Kidney glomerular epithelial cell (primary cell): ENCODE measurements at regions not wholly inside any gene's neighbourhood (a gene's known extent, or its start where the extent isn't known, plus 50 kb on each side); places are given as distances from the start of the nearest gene placed in this dataset.

Experiments used
- DNase-seq: peaks from one replicate; lab custom pipeline; 2025; lab: John Stamatoyannopoulos, UW

DNA sequence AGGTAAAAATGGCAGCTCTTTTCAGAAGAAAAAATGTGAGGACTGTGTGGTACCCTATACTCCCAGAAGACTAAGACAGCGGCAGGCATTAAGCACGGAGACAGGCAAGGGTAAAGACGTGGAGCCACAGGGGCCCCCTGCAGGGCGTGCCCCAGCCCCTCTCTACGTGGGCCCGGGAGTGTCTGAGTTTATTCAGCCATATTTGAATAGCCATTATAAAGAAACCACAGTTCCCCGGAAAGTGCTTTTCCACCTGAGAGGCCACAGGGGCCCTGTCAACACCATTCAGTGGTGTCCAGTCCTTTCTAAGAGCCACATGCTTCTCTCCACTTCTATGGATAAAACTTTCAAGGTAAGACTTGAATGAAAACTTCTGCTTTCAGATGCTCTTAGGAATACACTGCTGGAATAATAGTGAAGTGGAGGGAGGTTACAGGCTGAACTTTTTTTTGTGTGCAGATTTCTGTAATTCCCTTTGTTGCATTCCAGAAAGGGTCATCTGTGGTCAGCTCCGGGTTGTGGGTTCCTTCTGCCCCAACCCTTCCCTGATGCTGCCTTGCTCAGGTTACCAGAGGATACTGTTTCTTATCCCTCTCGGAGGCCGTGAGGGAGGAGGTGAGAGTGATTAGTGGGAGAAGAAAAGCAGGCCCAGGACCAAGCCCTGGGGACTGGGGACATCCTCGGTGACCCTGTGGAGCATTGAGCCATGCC is 58.4 kb downstream of the SLC25A47 start:
- peak; percentile 4 for DNase-seq

DNA sequence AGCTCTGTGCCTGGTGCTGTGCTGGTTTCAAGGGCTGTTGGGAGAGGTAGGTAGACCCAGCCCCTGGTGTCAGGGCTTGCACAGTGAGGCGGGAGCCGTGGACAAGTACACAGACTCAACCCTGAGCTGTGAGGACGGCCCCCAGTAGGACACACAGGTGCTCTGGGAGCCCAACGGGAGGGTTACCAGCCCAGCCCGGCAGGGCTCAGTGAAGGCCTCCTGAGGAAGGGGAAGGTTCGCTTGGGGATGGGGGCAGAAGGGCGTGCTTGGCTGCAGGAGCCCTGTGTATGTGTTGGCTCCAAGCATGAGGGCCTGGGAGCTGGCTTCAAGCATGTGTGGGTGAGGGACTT is 58.9 kb downstream of the SLC25A47 start:
- DNase-seq: no peak

DNA sequence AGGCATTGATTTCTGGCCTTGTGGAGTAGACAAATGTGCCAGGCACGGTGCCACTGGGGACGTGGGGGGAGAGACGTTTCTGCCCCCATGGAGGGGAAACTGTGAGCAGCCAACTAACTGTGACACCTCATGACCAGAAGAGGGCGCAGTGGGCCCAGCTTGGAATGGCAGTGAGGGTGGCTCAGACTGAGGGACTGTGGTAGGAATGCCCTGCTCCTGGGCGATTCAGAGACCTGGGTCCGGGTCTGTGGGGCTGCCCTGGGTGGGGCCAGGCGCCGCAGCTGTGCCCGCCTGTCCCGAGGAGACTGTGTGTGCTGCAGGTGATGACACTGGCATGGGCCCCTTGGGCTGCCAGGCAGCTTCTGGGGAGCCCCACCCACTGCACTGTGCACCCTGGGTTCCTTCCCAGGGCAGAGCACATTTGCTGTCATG is 60.6 kb downstream of the SLC25A47 start:
- DNase-seq: peak; percentile 57

DNA sequence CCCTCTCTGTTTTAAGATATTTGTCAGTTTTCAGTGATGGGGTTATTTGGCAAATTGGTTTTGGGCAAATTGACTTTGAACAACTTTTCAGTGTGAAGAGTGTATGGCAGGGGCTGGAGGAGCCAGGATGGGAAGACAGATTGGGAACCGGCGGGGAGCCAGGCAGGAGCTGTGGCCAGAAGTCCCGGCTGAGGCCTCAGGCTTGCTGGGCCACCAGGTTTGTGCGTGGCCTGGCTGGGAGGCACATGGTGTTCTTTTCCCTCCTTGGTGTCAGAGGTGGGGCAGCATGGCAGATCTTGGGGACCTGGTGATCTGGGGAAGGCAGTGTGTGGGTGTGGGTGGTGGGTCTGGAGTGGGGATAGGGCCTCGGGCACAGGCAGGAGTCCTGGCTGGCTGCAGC is 61.1 kb downstream of the SLC25A47 start:
- DNase-seq: no peak

DNA sequence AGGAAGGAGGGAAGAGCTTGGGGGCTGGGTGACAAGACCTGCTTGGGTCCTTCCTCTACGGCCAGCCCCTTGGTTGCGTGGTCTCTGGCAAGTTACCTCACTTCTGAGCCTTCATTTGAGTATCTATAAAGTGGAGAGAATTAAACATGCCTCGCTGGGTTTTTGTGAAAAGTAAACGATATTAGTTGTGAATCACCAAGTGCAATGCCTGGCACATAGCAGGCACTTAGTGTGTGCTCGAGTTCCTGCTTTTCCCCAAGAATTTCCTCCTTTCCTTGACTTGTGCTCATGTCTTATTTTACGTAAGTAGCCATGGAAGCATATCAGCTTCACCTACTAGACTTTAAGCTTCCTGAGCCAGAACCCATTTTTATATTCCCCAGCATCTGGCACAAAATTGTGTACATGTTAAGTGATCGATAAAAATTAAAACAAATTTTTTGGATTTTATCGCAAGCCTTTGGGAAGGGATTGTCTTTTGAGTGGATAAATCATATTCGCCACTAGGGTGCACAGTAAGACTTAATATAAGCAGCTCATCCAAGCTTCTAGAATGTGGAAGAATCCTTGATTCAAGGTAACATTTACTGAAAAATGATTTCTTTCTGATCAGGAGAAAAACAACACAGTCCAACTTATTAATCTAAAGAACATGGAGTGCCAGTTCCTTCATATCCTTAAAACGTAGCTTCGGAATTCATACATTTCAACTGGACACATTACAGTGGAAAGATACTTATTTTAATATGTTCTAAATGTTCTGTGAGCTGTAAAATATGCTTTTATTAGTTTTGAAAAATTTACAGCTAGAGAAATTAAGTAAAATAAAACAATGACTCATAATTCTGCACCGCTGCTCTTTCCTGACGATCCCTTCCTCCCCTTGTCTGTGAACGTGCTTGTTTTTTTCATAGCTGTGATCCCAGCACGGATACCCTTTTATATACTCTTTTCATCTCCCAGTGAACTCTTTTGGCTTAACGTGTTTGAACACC is 62.0 kb downstream of the SLC25A47 start:
- DNase-seq: peak; percentile 70

DNA sequence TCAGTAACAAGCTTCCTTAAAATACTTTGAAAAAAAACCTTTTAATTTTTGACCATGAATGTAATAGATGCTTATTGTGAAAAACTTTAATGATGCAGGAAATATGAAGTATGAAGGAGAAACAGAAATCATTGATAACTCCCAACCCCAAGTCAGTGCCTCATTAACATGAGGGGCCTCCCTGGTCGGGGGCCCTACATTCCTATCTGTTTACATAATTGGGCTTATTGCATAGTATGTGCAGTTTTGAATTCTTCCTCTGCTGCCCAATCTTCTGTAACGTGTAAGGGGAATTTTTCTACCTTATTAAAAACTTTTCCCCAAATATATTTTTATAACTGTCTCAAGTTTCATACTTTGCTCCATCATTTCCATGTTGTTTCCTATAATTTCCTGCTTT is 63.0 kb downstream of the SLC25A47 start:
- DNase-seq: peak; percentile 38

DNA sequence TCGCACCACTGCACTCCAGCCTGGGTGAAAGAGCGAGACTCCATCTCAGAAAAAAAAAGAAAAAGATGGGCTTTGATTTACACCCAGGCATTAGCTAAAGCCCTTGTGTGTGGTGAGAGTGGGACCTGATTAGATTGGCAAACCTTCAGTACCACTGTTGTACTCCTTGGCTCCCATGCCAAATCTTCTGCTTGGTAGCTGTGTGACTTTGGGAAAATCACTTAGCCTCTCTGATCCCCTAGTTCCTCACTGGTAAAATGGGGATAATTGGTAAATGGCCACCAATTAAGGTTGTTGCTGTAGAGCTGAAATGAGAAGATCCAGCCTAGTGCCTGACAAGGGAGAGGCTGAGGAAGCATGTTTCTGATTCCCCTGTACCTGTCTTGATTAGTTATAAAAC is 63.7 kb downstream of the SLC25A47 start:
- DNase-seq: no peak

DNA sequence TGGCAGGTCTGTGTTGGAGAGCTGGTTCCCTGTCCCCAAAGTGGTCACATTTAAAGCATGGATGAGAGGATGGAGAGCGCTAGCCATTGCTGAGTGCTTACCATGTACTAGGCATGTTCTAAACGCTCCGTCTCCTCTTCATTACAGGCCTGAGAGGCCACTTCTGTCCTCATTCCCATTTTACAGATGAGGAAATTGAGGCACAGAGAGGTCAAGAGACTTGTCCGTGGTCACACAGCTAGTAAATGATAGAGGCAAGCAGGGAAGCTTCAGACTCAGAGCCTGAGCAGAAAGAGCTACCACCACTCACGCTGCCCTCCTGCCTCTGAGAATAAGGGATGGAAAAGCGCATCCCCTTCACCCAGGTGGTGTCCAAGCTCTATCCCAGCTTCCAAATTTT is 64.3 kb downstream of the SLC25A47 start:
- DNase-seq: no peak

DNA sequence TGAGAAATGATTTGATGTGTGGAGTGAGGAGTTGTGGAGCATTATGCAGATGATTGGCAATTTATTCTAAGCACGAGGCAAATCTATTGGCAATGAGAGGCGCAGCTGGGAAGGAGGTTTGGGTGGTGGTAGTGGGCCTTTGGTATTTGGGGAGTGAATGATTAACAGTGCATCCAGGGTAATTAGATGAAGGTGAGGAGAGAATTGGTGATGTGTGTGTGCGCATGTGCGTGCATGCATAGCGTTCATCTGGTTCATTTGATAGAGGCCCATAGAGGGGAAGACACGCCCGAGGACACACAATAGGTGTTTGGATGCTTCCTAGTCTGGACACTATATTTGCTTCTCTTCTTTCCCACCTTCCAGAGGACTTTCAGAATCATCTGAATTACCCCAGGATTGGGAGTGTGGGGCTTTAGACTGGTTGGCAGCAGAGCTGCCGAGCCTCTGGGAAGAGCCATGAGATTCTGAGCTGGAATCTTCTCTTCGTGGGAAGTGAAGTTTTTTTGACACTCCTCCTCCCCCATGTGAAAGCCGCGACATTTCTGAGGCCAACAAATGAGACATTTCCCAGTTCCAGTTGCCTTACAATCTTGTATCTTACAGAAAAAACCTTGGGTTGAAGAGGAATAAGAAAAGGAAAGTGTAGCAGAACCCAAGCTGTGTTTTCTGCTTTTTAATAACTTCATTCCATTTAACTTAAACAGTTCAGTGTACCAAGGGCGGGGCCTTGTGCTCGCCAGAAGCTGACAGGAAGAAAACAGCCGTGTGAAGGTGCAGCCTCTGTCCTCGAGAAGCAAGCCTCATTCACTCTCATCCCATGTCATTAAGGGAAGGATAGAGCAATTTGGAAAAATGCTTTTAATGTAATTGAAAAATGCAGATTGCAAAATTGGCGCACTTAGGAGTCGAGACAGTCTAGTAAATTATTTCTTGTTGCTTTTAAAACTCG is 65.2 kb downstream of the SLC25A47 start:
- peak; percentile 33 for DNase-seq

DNA sequence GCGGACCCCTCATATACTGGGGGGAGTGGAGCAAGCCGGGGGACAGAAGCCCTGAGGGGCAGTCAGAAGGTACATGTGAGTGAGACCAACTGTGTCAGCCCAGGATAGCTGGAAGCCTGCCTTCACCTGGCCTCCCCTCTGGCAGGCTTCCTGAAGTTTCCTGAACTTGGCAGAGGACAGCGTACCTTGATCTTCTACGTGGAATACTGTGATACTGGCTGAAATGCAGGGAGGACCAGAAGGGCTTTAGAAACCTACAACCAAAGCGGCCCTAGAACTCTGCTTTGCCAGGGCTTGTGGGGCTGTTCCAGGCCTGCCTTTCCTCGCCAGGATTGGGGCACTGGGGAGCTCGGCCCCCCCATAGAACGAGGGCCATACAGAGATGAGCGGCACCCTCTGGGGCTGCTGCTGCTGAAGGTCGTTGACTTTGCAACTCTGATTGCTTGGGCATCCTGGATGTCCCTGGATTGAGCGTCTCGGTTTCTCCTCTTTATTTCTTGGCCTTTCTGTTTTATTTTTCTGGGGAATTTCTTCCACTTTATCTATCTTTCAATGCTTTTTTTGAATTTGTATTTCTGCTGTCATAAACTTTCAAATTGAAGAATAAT is 66.5 kb downstream of the SLC25A47 start:
- no peak for DNase-seq

DNA sequence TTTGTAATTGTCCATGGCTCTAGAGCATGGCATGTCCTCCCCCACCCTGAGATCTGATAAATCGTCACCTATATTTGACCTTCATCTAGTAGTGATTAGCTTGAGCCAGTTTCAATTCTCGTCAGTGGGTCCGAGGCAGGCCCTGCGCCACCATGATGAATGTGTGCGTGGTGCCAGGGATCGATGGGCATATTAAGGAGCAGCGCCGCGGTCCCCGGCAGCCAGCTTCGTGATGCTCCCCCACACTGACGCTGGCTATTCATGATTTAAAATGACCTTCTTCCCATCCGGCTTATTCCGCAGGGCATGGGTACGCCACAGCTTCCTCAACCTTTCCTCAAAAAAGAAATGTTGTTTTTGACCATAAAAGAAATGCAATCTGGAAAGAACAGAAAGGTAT is 68.0 kb downstream of the SLC25A47 start:
- DNase-seq: no peak

DNA sequence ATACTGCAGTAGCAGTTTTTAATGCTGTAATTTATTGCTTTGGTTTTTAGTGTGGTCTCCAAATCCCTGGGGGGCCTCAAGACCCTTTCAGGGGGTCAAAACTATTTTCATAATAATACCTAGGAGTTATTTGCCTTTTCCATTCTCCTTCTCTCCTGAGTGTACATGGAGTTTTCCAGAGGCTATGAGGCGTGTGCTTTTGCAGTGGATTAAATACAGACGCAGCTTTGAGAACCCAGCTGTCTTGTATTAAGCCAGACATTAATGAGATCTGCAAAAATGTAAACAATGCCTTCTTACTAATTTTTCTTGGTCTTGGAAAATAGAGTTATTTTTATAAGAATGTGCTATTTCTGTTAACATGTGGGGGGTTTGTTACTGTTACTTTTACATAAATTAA is 68.6 kb downstream of the SLC25A47 start:
- DNase-seq: no peak

DNA sequence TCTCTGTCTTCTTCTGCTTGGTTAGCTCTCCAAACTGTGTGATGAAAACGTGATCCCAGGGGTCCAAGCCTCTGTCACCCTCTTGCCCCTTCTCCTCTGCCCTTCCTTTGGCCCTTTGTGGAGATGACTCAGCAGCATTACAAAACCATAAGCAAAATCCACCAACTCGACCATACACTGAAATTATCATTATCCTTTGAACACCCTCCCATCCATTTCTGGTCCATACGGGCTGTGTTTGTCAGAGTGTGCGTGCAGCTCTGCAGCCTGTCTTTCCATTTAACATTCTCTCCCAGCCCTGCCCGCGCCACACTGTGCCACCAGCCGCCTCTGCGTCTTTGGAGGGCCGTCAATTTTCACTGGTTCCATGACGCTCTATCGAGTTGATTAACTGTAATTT is 69.2 kb downstream of the SLC25A47 start:
- no peak for DNase-seq

DNA sequence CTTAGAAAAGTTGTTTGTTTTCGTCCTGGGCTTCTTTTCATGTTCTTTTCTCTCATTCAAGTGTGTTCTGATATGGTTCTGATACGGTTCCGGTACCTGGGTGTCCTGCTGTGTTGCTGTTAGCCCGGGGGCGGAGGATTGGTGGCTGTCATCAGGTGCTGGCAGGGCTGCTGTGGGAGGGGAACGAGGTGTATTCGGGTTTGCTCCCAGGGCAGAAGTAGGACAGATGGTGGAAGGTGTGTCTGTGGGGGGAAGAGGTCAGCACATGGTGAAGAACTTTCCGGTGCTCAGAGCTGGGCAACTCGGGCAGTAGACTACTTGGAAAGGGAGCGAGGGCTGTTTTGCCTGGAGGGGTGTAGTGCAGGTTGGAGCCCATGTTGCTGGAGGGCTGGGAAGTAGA is 70.2 kb downstream of the SLC25A47 start:
- no peak for DNase-seq

DNA sequence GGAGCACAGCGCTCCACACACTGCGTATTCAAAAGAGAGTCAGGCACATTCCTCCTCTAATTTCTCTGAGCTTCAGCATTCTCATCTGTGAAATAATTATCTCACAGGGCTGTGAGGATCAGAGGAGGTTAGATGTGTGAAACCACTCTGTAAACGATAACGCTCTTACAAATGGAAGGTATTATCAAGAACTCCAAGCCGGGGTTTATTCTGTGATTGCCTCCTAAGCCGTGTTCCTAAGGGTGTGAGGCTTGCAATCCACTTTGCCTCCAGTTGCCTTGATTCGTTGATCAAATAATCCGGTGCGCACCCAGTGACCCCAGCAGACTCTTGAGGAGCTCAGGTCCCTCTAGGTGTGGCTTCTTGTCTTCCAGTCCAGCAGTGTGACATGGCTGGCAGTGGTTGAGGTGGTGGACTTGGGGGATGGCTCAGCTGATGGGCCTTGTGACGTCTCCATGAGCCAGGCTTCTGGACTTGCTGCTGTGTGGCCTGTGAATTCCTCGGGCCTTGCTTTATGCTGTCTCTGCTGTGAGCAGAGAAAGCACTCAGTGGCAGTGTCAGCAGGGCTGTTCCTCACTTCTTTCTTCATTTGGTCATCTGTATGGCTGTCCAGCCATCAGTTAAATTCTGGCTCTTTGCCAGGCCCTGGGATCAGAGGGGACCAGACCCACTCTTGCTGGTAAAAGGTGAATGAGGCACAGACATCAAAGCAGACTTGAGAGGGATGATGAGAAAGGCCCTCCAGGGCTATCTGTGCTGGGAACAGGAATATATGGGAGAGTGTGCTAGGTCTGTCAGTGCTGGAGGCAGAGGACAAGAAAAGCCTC is 71.0 kb downstream of the SLC25A47 start:
- DNase-seq: no peak

DNA sequence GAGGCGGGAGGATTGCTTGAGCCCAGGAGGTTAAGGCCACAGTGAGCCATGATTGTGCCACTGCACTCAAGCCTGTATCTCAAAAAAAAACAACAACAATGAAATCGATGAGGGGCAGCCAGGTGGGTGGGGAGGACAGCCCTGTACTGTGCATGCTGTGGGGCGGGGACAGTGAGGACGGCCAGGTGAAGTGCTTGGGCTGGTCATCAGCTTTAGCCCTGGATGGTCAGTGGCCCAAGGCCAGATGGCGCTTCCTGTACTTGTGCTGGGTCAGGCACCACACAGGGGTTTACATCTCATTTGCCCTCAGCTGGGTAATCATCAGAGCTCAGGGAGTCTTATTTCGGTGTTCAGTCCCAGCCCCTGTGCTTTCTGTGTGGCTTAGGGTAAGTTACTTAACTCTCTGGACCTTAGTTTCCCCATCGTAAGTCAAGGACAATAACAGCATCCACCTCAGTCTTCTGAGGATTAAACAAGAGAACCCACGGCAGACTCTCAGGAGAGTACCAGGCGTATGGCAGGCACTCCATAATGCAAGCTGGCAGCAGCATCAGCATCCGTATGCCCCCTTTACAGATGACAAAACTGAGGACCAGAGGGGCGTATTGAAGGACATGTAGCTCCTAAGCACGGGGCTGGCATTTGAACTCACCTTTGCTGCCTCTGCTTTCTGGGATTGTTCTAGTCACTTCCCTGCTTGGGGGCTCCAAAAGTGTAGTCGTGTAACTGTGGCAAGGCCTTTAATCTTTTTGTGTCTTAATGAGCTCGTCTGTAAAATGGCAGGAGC is 71.9 kb downstream of the SLC25A47 start:
- no peak for DNase-seq

DNA sequence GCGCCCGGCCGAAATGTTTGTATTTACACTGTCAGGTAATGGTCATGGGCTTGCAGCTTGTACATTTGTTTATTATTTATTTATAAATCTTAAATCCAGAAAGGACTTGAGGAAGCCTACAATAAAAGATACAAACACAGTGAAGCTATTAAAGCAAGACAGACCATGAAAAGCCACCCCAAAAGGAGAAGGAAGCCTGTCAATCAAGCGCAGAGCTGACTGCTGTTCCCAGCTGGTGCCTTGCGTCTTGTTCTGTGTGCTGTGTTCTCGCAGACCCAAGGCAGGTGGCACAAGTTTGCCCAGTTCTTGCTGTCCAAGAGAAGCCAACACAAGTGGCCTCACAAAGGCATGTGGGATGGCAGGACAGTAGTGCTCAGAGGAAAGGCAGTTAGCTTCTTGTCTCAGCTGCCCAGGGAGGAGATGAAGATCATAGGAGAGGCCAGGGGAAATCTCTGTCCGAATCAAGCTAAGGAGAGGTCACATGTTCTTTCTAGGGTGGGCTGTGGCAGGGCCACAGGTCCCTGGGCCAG is 73.2 kb downstream of the SLC25A47 start:
- DNase-seq: no peak

DNA sequence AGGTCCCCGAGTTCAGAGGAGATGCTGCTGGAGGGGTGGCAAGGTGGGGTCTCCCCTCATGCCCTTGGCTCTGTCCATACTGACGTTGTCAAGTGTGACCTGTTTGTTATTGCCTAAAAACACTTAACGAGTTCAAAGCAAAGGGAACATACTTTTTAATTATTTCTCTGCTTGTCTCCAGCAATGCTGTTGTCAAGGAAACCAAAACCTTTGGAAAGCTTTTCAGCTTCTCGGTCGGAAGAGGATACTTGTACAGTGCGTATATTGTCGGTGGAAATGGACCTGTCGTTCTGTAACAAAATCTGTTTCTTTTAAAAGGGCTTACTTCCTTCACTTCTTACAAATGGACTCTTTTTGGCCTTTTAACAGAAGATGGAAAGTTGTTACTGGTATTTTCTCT is 73.9 kb downstream of the SLC25A47 start:
- no peak for DNase-seq

DNA sequence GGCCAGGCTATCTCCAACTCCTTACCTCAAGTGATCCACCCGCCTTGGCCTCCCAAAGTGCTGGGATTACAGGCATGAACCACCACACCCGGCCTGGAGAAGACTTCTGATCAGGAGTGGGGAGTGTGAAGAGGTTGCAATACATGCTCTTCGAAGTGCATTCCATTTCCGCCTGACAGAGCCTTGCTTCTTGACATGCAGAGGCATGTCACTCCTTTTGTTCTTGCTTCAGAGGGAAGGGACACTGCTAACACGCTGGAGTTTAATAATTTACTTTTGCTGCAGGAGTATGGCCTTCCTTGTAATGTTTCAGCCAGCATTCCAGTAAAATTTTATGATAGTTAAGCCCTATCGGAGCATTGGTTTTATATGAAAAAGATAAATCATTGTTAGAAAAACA is 74.9 kb downstream of the SLC25A47 start:
- DNase-seq: peak; percentile 53
